Fibroblast of mammary gland (primary cell): ENCODE measurements at regions not wholly inside any gene's neighbourhood (a gene's known extent, or its start where the extent isn't known, plus 50 kb on each side); places are given as distances from the start of the nearest gene placed in this dataset.

ENCODE experiments used
- DNase-seq: peaks from one replicate; pipeline ENCODE4 v3.0.0-alpha.2; 2010; ENCODE audit warnings: low read depth
- H3K4me3 ChIP-seq: 2 replicates; pipeline ENCODE4 v1.5.1; 2011; ENCODE audit warnings: low read depth, mild to moderate bottlenecking, low read length, moderate library complexity; ENCODE audit not compliant: control insufficient read depth
- TF ChIP-seq, protein P1 (sequence below): conservative IDR thresholded peaks from 2 replicates; pipeline ENCODE4 v1.5.1; 2011; ENCODE audit warnings: low read depth, low read length, inconsistent platforms; ENCODE audit not compliant: control insufficient read depth, insufficient read depth

DNA sequence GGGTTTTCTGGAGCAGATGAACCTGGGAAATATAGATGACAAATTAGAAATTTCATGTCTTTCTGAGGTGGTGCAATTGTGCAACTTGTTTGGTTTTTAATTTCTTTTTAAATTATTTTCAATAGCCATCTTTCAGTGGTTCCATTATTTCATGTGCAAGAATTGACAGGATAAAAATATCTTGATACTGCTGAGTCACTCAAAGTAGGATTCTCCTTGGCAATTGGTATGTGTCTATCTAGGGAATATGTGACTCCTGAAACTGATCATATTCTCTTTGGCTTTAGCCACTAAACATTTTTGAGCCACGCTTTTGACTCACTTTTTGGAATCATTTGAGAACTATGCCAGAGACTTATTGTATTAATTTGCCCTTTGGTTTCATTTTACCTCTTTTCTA, 331.5 kb downstream of the KCNA4 start:
- peak; percentile 5 for DNase-seq
- H3K4me3 ChIP-seq: no peak overlapping the region
- TF ChIP-seq, protein P1, sequence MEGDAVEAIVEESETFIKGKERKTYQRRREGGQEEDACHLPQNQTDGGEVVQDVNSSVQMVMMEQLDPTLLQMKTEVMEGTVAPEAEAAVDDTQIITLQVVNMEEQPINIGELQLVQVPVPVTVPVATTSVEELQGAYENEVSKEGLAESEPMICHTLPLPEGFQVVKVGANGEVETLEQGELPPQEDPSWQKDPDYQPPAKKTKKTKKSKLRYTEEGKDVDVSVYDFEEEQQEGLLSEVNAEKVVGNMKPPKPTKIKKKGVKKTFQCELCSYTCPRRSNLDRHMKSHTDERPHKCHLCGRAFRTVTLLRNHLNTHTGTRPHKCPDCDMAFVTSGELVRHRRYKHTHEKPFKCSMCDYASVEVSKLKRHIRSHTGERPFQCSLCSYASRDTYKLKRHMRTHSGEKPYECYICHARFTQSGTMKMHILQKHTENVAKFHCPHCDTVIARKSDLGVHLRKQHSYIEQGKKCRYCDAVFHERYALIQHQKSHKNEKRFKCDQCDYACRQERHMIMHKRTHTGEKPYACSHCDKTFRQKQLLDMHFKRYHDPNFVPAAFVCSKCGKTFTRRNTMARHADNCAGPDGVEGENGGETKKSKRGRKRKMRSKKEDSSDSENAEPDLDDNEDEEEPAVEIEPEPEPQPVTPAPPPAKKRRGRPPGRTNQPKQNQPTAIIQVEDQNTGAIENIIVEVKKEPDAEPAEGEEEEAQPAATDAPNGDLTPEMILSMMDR: no peak

DNA sequence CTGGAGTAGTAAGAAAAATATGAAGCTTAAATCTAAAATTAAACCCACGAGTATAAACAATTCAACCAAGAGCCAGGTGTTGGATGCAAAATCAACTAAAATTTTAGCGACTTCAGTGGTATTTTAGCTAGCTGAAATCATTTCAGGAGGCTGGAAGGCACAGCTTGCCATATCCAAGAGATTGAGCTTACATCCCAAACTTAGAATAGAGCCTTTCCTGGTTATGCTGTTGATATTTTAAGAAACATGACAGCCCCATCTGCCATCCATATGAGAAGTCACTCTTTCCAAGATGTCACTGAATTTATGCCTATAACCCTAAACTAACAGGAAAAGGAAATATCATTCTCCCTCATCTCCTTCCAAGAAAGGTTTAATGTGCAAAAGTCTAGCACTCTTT, 334.0 kb downstream of the KCNA4 start:
- DNase-seq: no peak
- TF ChIP-seq, protein P1: no peak
- H3K4me3 ChIP-seq: no peak overlapping the region

DNA sequence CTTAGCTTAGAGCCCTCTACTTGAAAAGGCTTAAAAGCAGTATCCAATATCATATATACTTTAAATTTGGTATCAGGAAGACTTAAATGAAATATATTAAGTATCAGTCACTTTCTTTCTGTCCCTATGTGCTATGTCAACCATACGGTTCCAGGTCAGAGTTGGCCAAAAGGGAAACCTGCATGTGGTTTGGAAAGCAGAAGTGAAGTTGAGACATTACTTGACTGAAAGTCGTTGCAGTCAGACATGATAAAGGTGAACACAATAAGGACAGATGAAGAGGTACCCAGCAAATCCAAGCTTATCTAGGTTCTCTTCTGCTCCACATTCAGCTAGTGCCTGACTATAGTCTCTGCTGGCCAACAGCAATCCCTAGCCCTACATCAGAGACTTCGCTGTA, 336.8 kb downstream of the KCNA4 start:
- TF ChIP-seq, protein P1: no peak

DNA sequence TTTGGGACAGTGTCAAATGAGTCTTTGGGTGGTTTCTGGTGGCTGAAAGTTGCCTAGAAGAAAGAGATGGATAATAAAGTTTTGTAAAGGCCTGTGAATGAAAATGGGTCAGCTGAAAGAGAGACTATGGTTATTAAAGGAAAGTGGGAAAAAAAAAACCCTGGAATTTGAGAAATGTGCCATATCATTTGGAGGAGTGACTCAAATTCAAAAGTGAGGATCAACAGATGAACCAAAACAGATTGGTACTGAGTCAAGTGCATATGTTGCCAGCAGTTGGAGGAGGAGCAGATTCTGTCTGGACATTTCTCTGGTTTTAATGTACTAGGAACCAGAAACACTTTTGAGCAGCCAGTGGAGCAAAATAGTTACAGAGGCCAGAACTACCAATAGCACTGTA, 339.8 kb downstream of the KCNA4 start:
- no peak overlapping the region for H3K4me3 ChIP-seq
- no peak for DNase-seq
- TF ChIP-seq, protein P1: no peak

More for the DNA sequence above, 336.8 kb downstream of the KCNA4 start:
- DNase-seq: no peak
- H3K4me3 ChIP-seq: no peak overlapping the region

DNA sequence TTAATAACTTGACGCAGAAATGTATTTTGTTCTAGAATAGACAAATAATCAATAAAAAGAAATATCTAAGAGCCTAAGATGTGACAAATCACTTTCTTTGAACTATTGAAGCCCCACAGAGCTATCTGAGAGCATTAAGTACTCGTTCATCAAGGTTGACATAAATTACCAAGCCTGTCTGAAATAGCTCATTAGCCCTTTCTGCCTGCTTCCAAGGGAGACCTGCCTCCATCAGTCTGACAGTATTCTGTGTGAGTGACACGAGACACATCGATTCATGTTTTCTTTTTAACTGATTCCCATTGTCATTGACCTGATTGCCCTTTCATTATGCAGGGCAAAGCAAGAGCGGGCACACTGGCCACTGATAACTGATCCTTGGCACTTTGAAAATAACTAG, 347.5 kb downstream of the KCNA4 start:
- H3K4me3 ChIP-seq: no peak overlapping the region
- DNase-seq: no peak
- TF ChIP-seq, protein P1: no peak

DNA sequence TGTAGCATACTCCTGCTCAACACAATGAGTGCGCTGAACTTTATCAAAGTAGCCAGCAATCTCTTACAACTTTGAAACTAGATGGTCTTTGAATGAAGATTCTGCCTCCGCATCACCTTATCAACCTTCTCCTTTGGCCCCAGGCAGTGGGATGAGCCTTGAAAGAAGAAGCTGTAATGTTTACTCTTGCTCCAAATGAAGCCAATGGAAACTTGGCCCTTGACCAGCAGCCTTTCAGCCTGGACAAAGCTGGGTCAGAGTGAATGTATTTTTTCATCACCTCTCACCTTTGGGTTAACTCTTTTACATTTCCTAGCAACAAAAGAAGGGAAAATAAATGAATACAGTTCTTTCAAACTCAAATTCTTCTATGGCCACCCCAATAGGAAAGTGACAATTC, 359.1 kb downstream of the KCNA4 start:
- TF ChIP-seq, protein P1: no peak
- DNase-seq: no peak
- H3K4me3 ChIP-seq: no peak overlapping the region

DNA sequence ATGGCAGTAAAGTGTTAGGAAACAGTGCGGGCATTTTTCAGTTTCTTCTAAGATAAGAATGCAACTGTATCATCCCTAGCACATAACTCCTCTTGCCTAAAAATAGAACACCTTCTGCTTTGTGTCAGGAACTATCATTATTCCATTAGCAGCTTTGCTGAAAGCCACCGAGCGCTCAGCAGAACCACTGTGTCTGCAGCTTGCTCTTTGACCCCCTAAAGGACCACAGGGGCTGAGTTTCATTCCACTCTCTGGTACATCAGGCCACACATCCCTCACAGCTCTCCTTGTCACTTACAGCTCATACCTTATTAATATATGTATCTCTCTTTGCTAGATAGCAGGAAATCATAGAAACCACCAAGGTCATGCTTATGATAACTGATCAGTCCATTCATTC, 360.2 kb downstream of the KCNA4 start:
- TF ChIP-seq, protein P1: no peak
- DNase-seq: no peak
- no peak overlapping the region for H3K4me3 ChIP-seq
